OCI-LY3 (cell line): ENCODE measurements at regions not wholly inside any gene's neighbourhood (a gene's known extent, or its start where the extent isn't known, plus 50 kb on each side); places are given as distances from the start of the nearest gene placed in this dataset.
"Not testable (repeated sequence)": the region's sequence is repeated elsewhere in the genome, so short reads cannot be mapped to it uniquely, and the experiment has no call there.

ENCODE experiments used
- H2AFZ ChIP-seq: fragments of 200-600, 300-600 bp; shearing (Covaris generic); 2 replicates; pipeline ENCODE4 v1.6.0; 2014; ENCODE audit warnings: antibody characterized with exemption, low read depth, low read length
- H3K27ac ChIP-seq: fragments of 200-600, 300-600 bp; sonication (generic); 2 replicates; pipeline ENCODE4 v1.5.1; 2014; ENCODE audit warnings: mild to moderate bottlenecking, low read length, moderate library complexity, mixed read lengths
- H3K27me3 ChIP-seq: fragments of 200-600, 300-600 bp; sonication (generic); 2 replicates; pipeline ENCODE4 v1.6.1; 2014; ENCODE audit warnings: low read depth, low read length, mixed read lengths
- H3K36me3 ChIP-seq: fragments of 200-600, 300-600 bp; sonication (generic); replicated peaks from 2 replicates; pipeline ENCODE3; 2014; ENCODE audit warnings: low read depth, low read length, mixed read lengths
- H3K4me1 ChIP-seq: fragments of 300-600, 200-600 bp; sonication (generic); 2 replicates; pipeline ENCODE4 v1.6.1; 2014; ENCODE audit warnings: low read length, mixed read lengths
- H3K4me2 ChIP-seq: fragments of 200-600, 300-600 bp; sonication (generic); 2 replicates; pipeline ENCODE4 v1.6.1; 2014; ENCODE audit warnings: low read length, mixed read lengths
- H3K4me3 ChIP-seq: fragments of 300-600, 200-600 bp; sonication (generic); 2 replicates; pipeline ENCODE4 v1.5.1; 2014; ENCODE audit warnings: antibody characterized with exemption, mild to moderate bottlenecking, low read length, moderate library complexity
- H3K79me2 ChIP-seq: fragments of 300-600, 200-600 bp; shearing (Covaris generic); 2 replicates; pipeline ENCODE4 v1.6.1; 2014; ENCODE audit warnings: mild to moderate bottlenecking, low read length, mixed read lengths
- H3K9ac ChIP-seq: fragments of 300-600, 200-600 bp; shearing (Covaris generic); 2 replicates; pipeline ENCODE4 v1.6.0; 2014; ENCODE audit warnings: mild to moderate bottlenecking, low read length, moderate library complexity
- H3K9me3 ChIP-seq: fragments of 200-600, 300-600 bp; shearing (Covaris generic); 2 replicates; pipeline ENCODE4 v1.6.1; 2014; ENCODE audit warnings: low read length, mixed read lengths; ENCODE audit not compliant: insufficient read depth
- H4K20me1 ChIP-seq: fragments of 200-600, 300-600 bp; sonication (generic); 2 replicates; pipeline ENCODE4 v1.6.1; 2016; ENCODE audit warnings: low read length, mixed read lengths; ENCODE audit not compliant: insufficient read depth
- CTCF ChIP-seq: fragments of 200-600, 300-600 bp; sonication (generic); IDR thresholded peaks from 2 replicates; pipeline ENCODE4 v1.5.1; 2014; ENCODE audit warnings: antibody characterized with exemption, low read length, low read depth
- EZH2phosphoT487 ChIP-seq: fragments of 200-600 bp; shearing (Covaris generic); IDR thresholded peaks from 2 replicates; pipeline ENCODE4 v1.6.1; 2018; ENCODE audit warnings: antibody characterized with exemption, mixed run types, low read depth

GRCh38 chr16:52657924-52658323, 111.0 kb upstream of the TOX3 start:
- H3K4me2 ChIP-seq = no peak overlapping the region
- no peaks in the 10 kb centered on the region for H3K79me2 ChIP-seq
- no peaks in the 10 kb centered on the region for H3K9me3 ChIP-seq
- no peak overlapping the region for H3K9ac ChIP-seq
- H2AFZ ChIP-seq = no peak overlapping the region
- H3K4me3 ChIP-seq = no peak overlapping the region
- no peak overlapping the region for H3K27ac ChIP-seq
- no peaks in the 10 kb centered on the region for H3K27me3 ChIP-seq
- TF ChIP-seq EZH2phosphoT487 (no peak), CTCF (no peak)
- no peaks in the 10 kb centered on the region for H4K20me1 ChIP-seq
- H3K4me1 ChIP-seq = no peaks in the 10 kb centered on the region
- H3K36me3 ChIP-seq = no peaks in the 10 kb centered on the region

- not testable (repeated sequence) for H2AFZ ChIP-seq, H3K27ac ChIP-seq, H3K4me1 ChIP-seq, H3K9me3 ChIP-seq, H3K4me2 ChIP-seq, H4K20me1 ChIP-seq, H3K36me3 ChIP-seq, H3K9ac ChIP-seq, H3K27me3 ChIP-seq, H3K79me2 ChIP-seq, H3K4me3 ChIP-seq
Observed at GRCh38 chr16:52655916-52656315, 109.0 kb upstream of the TOX3 start.

- H3K27ac ChIP-seq, H3K9me3 ChIP-seq, H3K4me1 ChIP-seq, H2AFZ ChIP-seq, H3K4me2 ChIP-seq, H4K20me1 ChIP-seq, H3K4me3 ChIP-seq, H3K9ac ChIP-seq, H3K27me3 ChIP-seq, H3K79me2 ChIP-seq, H3K36me3 ChIP-seq: not testable (repeated sequence)
Observed at GRCh38 chr16:52655156-52655555, 108.2 kb upstream of the TOX3 start.

- H2AFZ ChIP-seq = no peak overlapping the region
- no peak overlapping the region for H3K4me3 ChIP-seq
- H3K27me3 ChIP-seq = no peaks in the 10 kb centered on the region
- H3K4me2 ChIP-seq = no peak overlapping the region
- H3K27ac ChIP-seq = no peak overlapping the region
- no peaks in the 10 kb centered on the region for H3K36me3 ChIP-seq
- no peak for TF ChIP-seq EZH2phosphoT487
- H3K9me3 ChIP-seq = no peaks in the 10 kb centered on the region
- H3K9ac ChIP-seq = no peak overlapping the region
- no peaks in the 10 kb centered on the region for H3K4me1 ChIP-seq
- H4K20me1 ChIP-seq = no peaks in the 10 kb centered on the region
- H3K79me2 ChIP-seq = no peaks in the 10 kb centered on the region
Observed at GRCh38 chr16:52652033-52652432, 105.1 kb upstream of the TOX3 start.

GRCh38 chr16:52650789-52651188, 103.8 kb upstream of the TOX3 start:
- Histone ChIP-seq H3K36me3 (no peaks in the 10 kb centered on the region), H3K9me3 (no peaks in the 10 kb centered on the region), H4K20me1 (no peaks in the 10 kb centered on the region), H3K79me2 (no peaks in the 10 kb centered on the region), H3K27me3 (no peaks in the 10 kb centered on the region), H3K4me3 (no peak overlapping the region), H3K9ac (no peak overlapping the region), H2AFZ (no peak overlapping the region), H3K27ac (no peak overlapping the region), H3K4me1 (no peaks in the 10 kb centered on the region), H3K4me2 (no peak overlapping the region)
- TF ChIP-seq CTCF (no peak), EZH2phosphoT487 (no peak)

GRCh38 chr16:52650318-52650717, 103.4 kb upstream of the TOX3 start:
- H3K4me1 ChIP-seq = no peaks in the 10 kb centered on the region
- H3K36me3 ChIP-seq = no peaks in the 10 kb centered on the region
- no peaks in the 10 kb centered on the region for H3K27me3 ChIP-seq
- H3K79me2 ChIP-seq = no peaks in the 10 kb centered on the region
- no peak overlapping the region for H3K4me3 ChIP-seq
- TF ChIP-seq CTCF = no peak
- no peak overlapping the region for H3K27ac ChIP-seq
- no peaks in the 10 kb centered on the region for H3K9me3 ChIP-seq
- H4K20me1 ChIP-seq = no peaks in the 10 kb centered on the region
- H2AFZ ChIP-seq = no peak overlapping the region
- no peak overlapping the region for H3K9ac ChIP-seq
- H3K4me2 ChIP-seq = no peak overlapping the region
